GM20000 (cell line): ENCODE measurements at regions not wholly inside any gene's neighbourhood (a gene's known extent, or its start where the extent isn't known, plus 50 kb on each side); places are given as distances from the start of the nearest gene placed in this dataset.

Experiments
- DNase-seq: peaks from one replicate; pipeline ENCODE4 v3.0.0; 2012; ENCODE audit warnings: low spot score
- TF ChIP-seq, protein P1 (sequence below): IDR thresholded peaks from 2 replicates; pipeline ENCODE4 v1.5.1; 2012; ENCODE audit warnings: mild to moderate bottlenecking, control low read depth; ENCODE audit errors: extremely low read depth, missing control alignments

DNA sequence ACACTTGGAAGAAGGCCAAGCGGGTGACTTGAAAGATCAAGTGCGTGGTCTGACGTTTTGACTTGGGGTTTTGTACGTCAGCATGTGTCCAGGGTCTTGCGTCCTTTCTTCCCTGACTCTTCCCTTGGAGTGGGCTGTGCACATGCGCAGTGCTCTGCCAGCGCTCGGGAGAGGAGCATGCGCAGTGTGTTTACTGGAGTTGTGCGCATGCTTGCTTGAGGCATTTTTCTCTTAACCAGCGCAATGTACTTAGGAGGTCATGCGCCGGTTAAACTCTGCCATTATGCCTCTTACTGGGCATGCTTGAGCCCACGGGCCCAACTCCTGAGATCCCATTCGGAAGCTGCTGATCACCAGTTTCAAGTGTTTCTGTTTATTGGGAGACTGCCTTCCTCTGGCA, 242.5 kb upstream of the AJAP1 start:
- TF ChIP-seq, protein P1, sequence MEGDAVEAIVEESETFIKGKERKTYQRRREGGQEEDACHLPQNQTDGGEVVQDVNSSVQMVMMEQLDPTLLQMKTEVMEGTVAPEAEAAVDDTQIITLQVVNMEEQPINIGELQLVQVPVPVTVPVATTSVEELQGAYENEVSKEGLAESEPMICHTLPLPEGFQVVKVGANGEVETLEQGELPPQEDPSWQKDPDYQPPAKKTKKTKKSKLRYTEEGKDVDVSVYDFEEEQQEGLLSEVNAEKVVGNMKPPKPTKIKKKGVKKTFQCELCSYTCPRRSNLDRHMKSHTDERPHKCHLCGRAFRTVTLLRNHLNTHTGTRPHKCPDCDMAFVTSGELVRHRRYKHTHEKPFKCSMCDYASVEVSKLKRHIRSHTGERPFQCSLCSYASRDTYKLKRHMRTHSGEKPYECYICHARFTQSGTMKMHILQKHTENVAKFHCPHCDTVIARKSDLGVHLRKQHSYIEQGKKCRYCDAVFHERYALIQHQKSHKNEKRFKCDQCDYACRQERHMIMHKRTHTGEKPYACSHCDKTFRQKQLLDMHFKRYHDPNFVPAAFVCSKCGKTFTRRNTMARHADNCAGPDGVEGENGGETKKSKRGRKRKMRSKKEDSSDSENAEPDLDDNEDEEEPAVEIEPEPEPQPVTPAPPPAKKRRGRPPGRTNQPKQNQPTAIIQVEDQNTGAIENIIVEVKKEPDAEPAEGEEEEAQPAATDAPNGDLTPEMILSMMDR = no peak
- no peak for DNase-seq

DNA sequence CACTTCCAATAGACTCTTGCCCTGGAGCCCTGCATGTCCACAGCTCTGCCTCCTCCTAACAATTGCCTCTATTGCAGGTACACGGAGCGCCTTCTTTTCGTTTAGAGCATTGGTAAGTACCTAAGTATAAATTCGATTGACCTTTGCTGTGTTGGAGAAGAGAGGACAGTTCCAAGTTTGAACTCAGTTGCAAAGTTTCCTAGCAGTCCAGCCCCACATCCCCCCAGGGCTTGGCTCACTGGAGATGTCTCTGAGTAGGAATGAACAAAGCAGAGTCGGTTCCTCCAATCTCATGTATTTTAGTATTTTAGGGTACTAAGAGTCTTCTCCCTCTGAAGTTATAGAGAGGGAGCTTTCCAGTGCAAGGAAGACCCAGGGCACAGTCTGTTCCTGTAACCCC, 238.9 kb upstream of the AJAP1 start:
- DNase-seq = no peak
- TF ChIP-seq, protein P1 = no peak

DNA sequence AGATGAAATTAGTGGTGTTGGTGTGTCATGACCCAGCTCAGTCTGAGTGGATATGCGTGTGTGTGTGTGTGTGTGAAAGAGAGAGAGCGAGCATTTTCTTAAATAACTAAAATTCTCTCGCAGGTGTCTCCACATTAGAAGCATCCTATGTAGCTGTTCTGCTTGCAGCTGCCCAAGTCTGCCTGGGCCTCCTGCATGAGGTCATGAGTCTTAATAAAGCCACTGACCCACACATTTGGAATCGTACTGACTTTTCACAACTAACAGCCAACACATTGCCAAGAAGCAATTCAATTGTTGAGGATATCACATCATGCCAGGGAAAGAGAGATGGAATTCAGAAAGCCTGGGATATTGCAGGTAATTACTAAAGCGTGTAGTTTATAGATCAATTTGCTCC, 238.2 kb upstream of the AJAP1 start:
- TF ChIP-seq, protein P1 = no peak
- no peak for DNase-seq

DNA sequence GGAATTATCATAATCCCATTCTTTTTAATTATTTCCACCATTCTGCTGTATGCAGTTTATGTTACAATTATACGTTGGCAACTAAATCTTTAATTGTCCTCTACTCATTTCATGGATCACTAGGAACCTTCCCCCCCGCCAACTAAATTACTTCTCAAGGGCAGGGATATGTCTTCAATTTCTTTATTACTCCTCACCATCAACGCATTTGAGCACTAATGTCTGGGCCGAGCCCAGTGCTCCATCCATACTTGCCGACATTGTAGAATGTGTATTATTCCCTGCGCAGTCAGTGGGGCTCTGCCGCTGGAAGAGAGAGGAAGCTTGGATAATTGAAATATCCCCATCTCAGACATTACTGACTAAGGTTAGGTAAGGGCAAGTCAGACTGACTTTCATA, 236.4 kb upstream of the AJAP1 start:
- no peak for DNase-seq
- TF ChIP-seq, protein P1 = no peak

DNA sequence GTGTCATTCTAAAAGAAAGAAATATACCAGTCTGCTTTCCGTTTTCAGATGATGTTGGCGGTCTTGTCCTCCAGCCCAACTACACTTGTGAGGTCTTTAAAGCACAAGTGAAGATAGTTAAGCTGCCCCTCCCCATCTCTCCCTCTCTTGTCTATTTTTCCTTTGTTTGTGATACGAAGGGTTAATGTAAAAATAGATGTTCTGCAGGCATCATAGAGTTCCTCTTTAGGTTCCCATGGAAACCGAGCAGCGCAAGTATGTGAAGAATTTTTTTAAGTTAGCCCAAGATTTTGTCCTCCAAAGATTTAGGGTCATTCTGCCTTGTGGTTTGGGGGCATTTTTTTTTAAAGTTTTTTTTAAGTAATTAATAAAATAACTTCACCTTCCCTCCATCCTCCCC, 232.4 kb upstream of the AJAP1 start:
- DNase-seq = no peak
- TF ChIP-seq, protein P1 = no peak

DNA sequence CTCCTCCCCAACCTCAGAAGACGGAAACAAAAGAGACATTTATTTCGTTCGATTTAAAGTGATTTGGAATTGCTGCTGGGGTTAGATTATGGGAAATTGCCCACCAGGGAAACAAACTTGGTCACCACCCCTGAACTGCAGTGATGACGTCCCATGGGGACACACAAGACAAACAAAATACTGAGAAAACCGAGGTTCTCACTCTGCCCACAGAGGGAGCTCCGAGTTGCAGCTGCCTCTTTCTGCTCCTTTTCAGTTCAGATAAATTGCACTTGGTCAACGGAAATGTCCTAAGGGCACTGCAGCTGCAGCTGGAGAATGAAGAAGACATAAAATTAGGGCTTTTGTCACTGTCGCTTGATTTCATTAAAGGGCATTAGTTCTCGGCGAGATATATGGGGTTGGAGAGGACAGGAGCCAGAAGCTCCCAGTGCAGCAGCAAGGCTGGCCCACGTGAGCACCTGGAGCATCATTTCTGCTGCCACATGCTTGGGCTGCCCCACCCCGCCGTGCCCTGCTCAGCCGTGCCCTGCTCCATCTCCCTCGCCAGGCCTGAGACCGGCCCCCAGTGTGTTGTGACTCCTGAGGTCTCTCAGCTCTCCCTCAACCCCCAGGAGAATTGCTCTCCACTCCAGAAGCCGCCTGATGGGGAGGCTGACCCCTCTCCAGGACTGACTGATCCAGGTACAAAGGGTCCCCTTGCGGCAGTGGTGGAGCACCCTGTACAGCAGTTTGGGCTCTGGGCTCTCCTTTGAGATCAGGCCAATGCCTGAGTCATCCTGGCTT, 231.7 kb upstream of the AJAP1 start:
- TF ChIP-seq, protein P1 = no peak
- no peak for DNase-seq

DNA sequence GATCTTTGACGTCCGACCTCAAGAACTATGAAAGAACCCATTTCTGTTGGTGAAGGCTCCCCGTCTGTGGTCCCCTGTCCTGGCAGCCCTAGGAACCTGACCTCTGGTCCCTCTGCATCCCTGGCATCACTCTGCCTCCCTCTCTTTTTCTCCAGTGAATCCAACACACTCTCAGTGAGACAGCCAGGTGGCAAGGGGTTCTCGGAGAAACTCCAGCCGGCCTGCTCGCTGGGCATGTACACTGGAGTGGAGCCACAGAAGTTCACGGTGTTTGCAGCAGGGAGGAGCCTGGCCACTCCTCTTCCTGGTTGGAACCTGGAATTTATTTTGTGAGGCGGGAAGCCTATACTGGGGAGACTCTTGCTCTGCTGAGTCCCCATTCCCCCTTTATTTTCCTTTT, 230.2 kb upstream of the AJAP1 start:
- no peak for DNase-seq
- TF ChIP-seq, protein P1 = no peak
